GM12878 (cell line): ENCODE measurements at regions not wholly inside any gene's neighbourhood (a gene's known extent, or its start where the extent isn't known, plus 50 kb on each side); places are given as distances from the start of the nearest gene placed in this dataset.
A peak's percentile ranks its signal among the peaks of the same experiment; 100 is the strongest.

ENCODE experiments used
- ATAC-seq: fragments of 200-7000 bp; cut with Tn5 transposase; 3 replicates; pipeline ENCODE4 v1.9.1; 2020; ENCODE audit warnings: mild to moderate bottlenecking, moderate library complexity
- BruUV-seq: library from RNA; stranded (reverse); fragments of 400-500 nt; replicated peaks from 2 replicates; lab custom pipeline; 2021; lab: Mats Ljungman, UMichigan
- CTCF ChIA-PET: fragments of 300-600 bp; sonication (Branson Sonifier 250); formaldehyde crosslinking; extraction: SDS; loops from one replicate; lab custom pipeline; 2021; ENCODE audit warnings: inconsistent platforms; lab: Yijun Ruan, JAX
- POLR2A ChIA-PET: fragments of 350-600 bp; formaldehyde crosslinking; extraction: SDS; loops from one replicate; lab custom pipeline; 2021; ENCODE audit warnings: inconsistent platforms; lab: Charles Lee
- RAD21 ChIA-PET: fragments of 300-600 bp; sonication (Branson Sonifier 250); formaldehyde crosslinking; loops from one replicate; lab custom pipeline; 2023; ENCODE audit warnings: antibody characterized with exemption; ENCODE audit not compliant: unreplicated experiment; lab: Charles Lee
- SMC1A ChIA-PET: fragments of 300-600 bp; sonication (Branson Sonifier 250); formaldehyde crosslinking; loops from one replicate; lab custom pipeline; 2023; ENCODE audit not compliant: unreplicated experiment, uncharacterized antibody; lab: Charles Lee
- DNase-seq: peaks from one replicate; pipeline ENCODE4 v3.0.0-alpha.2; 2011; ENCODE audit warnings: low read depth, low spot score
- FAIRE-seq: peaks from 3 replicates; lab custom pipeline; 2011; peaks lifted over from hg19 to GRCh38; lab: Jason Lieb, UNC
- H2AFZ ChIP-seq: 2 replicates; pipeline ENCODE4 v1.6.0; 2011; ENCODE audit warnings: low read depth, low read length, control low read depth; ENCODE audit not compliant: control insufficient read depth
- H3K27ac ChIP-seq: 2 replicates; pipeline ENCODE4 v1.5.1; 2011; ENCODE audit warnings: control low read depth; ENCODE audit not compliant: control insufficient read depth, insufficient read depth
- H3K27me3 ChIP-seq, 2 experiments: replicated peaks in 1 of 2; 2 replicates each; pipeline versions ENCODE4 v1.6.0 to v1.6.1; 2011; ENCODE audit warnings: low read length in 1 of 2; ENCODE audit not compliant: control insufficient read depth in 2 of 2, insufficient read depth in 2 of 2
- H3K36me3 ChIP-seq, 2 experiments: 2 replicates each; pipeline ENCODE4 v1.5.1; 2011; ENCODE audit warnings: low read length in 1 of 2; ENCODE audit not compliant: control insufficient read depth in 2 of 2, insufficient read depth in 2 of 2
- H3K4me1 ChIP-seq: 2 replicates; pipeline ENCODE4 v1.6.1; 2011; ENCODE audit warnings: mild to moderate bottlenecking, low read length, moderate library complexity, mixed read lengths; ENCODE audit not compliant: control insufficient read depth, insufficient read depth
- H3K4me2 ChIP-seq: 2 replicates; pipeline ENCODE4 v1.6.0; 2011; ENCODE audit warnings: control low read depth; ENCODE audit not compliant: control insufficient read depth, insufficient read depth
- H3K4me3 ChIP-seq: fragments of 200-600 bp; sonication (generic); 2 replicates; pipeline ENCODE4 v1.5.1; 2016
- H3K79me2 ChIP-seq: 2 replicates; pipeline ENCODE4 v1.6.0; 2011; ENCODE audit warnings: low read length; ENCODE audit not compliant: control insufficient read depth, insufficient read depth
- H3K9ac ChIP-seq: 2 replicates; pipeline ENCODE4 v1.8.0; 2011; ENCODE audit warnings: low read length, control low read depth, mixed read lengths; ENCODE audit not compliant: control insufficient read depth, insufficient read depth
- H3K9me3 ChIP-seq: replicated peaks from 3 replicates; pipeline ENCODE4 v1.5.1; 2011; ENCODE audit warnings: mild to moderate bottlenecking, low read length; ENCODE audit not compliant: control insufficient read depth, insufficient read depth
- H4K20me1 ChIP-seq: 2 replicates; pipeline ENCODE4 v1.6.0; 2011; ENCODE audit not compliant: control insufficient read depth, insufficient read depth
- BCLAF1 ChIP-seq: fragments of 450-650 bp; IDR thresholded peaks from 2 replicates; pipeline ENCODE4 v1.6.1; 2017; ENCODE audit warnings: antibody characterized with exemption, mild to moderate bottlenecking, moderate library complexity
- BHLHE40 ChIP-seq, 2 experiments: fragments of 450-650 bp in 1 of 2; IDR thresholded peaks; 2 replicates each; pipeline ENCODE4 v1.6.1; 2011 to 2017; ENCODE audit warnings: low read depth in 2 of 2, borderline replicate concordance in 1 of 2, improper control_type of control experiment in 1 of 2, low read length in 1 of 2, mild to moderate bottlenecking in 1 of 2
- FOS ChIP-seq: IDR thresholded peaks from 3 replicates; pipeline ENCODE4 v1.6.1; 2011; ENCODE audit warnings: borderline replicate concordance; ENCODE audit not compliant: insufficient read length; ENCODE audit errors: extremely low read depth
- MYC ChIP-seq: IDR thresholded peaks from 2 replicates; pipeline ENCODE4 v1.6.1; 2011; ENCODE audit warnings: mild to moderate bottlenecking, low read length, moderate library complexity, inconsistent platforms; ENCODE audit not compliant: insufficient read depth, insufficient replicate concordance, insufficient read length, severe bottlenecking
- RAD21 ChIP-seq: IDR thresholded peaks from 2 replicates; pipeline ENCODE4 v1.6.1; 2011; ENCODE audit warnings: mild to moderate bottlenecking, low read depth, low read length, moderate library complexity; ENCODE audit not compliant: insufficient read depth
- ZBTB40 ChIP-seq: fragments of 450-650 bp; IDR thresholded peaks from 2 replicates; pipeline ENCODE4 v1.6.1; 2016; ENCODE audit warnings: mild to moderate bottlenecking, moderate library complexity, borderline replicate concordance
- ZNF207 ChIP-seq: fragments of 450-650 bp; IDR thresholded peaks from 2 replicates; pipeline ENCODE4 v1.6.1; 2014; ENCODE audit warnings: antibody characterized with exemption, mild to moderate bottlenecking, borderline replicate concordance
- ZNF687 ChIP-seq: fragments of 450-650 bp; IDR thresholded peaks from 2 replicates; pipeline ENCODE4 v1.6.1; 2017; ENCODE audit warnings: mild to moderate bottlenecking, moderate library complexity
- WGBS: methylation state at CpG from one replicate; pipeline ENCODE4 v1.1.6; 2016; ENCODE audit warnings: low lambda C conversion rate; ENCODE audit not compliant: insufficient replicate concordance, insufficient coverage; ENCODE audit errors: missing lambda C conversion rate; 5-methylcytosine and 5-hydroxymethylcytosine counted together
- in situ Hi-C: fragments of 300-500 bp; cut with MboI; formaldehyde crosslinking; loops from 9 replicates; pipeline ENCODE4 v1.14.3; 2018; ENCODE audit warnings: mixed read lengths
- intact Hi-C: fragments of 100-400 bp; cut with micrococcal nuclease; formaldehyde crosslinking; loops from one replicate; pipeline ENCODE4 v1.14.2; 2022; ENCODE audit not compliant: unreplicated experiment
- TF ChIP-seq, protein P1 (sequence below): IDR thresholded peaks from 2 replicates; pipeline ENCODE4 v1.6.1; 2011; ENCODE audit warnings: low read depth, mild to moderate bottlenecking, low read length, moderate library complexity, borderline replicate concordance; ENCODE audit errors: extremely low read depth

GRCh38 chr5:28234356-28234968 lies 1196.1 kb upstream of the CDH9 start:
- Histone ChIP-seq H3K79me2 (no peaks in the 10 kb centered on the region), H4K20me1 (no peaks in the 10 kb centered on the region), H3K4me3 (no peak overlapping the region), H3K9me3 (no peaks in the 10 kb centered on the region), H3K27ac (no peak overlapping the region), H3K9ac (no peak overlapping the region), H3K36me3 (no peaks in the 10 kb centered on the region), H2AFZ (no peak overlapping the region), H3K4me1 (no peaks in the 10 kb centered on the region), H3K4me2 (no peak overlapping the region), H3K27me3 (no peaks in the 10 kb centered on the region)
- ChIA-PET CTCF (no interaction called here), RAD21 (no interaction called here), POLR2A (no interaction called here), SMC1A (interaction anchor here (0.8 kb wide), 1 partner anchor 17 kb away, joined by 4 read pairs; no protein-coding TSS in a partner anchor)
- intact Hi-C loops: no loop called here
- ATAC-seq (peak; percentile 26; the same call in 2 of the 3 replicates), FAIRE-seq (no peak), DNase-seq (no peak)
- in situ Hi-C loops: no loop called here
- BruUV-seq: no TSS peak
- 0% methylated on average over 1 of the region's 1 CpG for WGBS
- TF ChIP-seq BHLHE40 (IDR thresholded peaks at IDR 0.05; ENCODE audit: borderline replicate concordance in 1 of 2, low read depth in 2 of 2, low read length in 1 of 2) (no peak), BCLAF1 (no peak), ZNF207 (no peak), RAD21 (no peak), MYC (no peak), ZBTB40 (no peak), FOS (no peak), ZNF687 (no peak)
- TF ChIP-seq, protein P1, sequence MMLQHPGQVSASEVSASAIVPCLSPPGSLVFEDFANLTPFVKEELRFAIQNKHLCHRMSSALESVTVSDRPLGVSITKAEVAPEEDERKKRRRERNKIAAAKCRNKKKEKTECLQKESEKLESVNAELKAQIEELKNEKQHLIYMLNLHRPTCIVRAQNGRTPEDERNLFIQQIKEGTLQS: no peak
